HG03060 (cell line): ENCODE measurements at regions not wholly inside any gene's neighbourhood (a gene's known extent, or its start where the extent isn't known, plus 50 kb on each side); places are given as distances from the start of the nearest gene placed in this dataset.

ENCODE experiments used
- ATAC-seq: cut with Tn5 transposase; IDR thresholded peaks from one replicate; pipeline ENCODE4 v1.9.1; 2021; ENCODE audit warnings: low read depth, moderate number of reproducible peaks; ENCODE audit not compliant: unreplicated experiment

- no peak for ATAC-seq
These were observed 607.4 kb upstream of the MIR17HG start for GRCh38 chr13:90740099-90740498.

- ATAC-seq = no peak
These were observed 605.1 kb upstream of the MIR17HG start for GRCh38 chr13:90742381-90742780.

GRCh38 chr13:90746230-90746629 is 601.3 kb upstream of the MIR17HG start:
- ATAC-seq = no peak

GRCh38 chr13:90750021-90750420 is 597.5 kb upstream of the MIR17HG start:
- ATAC-seq = no peak

GRCh38 chr13:90751026-90751425 is 596.5 kb upstream of the MIR17HG start:
- no peak for ATAC-seq

GRCh38 chr13:90752070-90752469 is 595.4 kb upstream of the MIR17HG start:
- no peak for ATAC-seq

GRCh38 chr13:90757127-90757680 is 590.3 kb upstream of the MIR17HG start:
- ATAC-seq = no peak

GRCh38 chr13:90760639-90761038 is 586.8 kb upstream of the MIR17HG start:
- no peak for ATAC-seq

GRCh38 chr13:90763476-90764150 is 583.9 kb upstream of the MIR17HG start:
- ATAC-seq = no peak

GRCh38 chr13:90766386-90766902 is 581.0 kb upstream of the MIR17HG start:
- ATAC-seq = no peak

- no peak for ATAC-seq
These were observed 579.4 kb upstream of the MIR17HG start for GRCh38 chr13:90768116-90768515.

GRCh38 chr13:90769387-90769786 is 578.1 kb upstream of the MIR17HG start:
- no peak for ATAC-seq

- ATAC-seq = no peak
These were observed 577.2 kb upstream of the MIR17HG start for GRCh38 chr13:90770334-90770733.

GRCh38 chr13:90773681-90774080 is 573.8 kb upstream of the MIR17HG start:
- ATAC-seq = no peak

GRCh38 chr13:90776051-90776748 is 571.3 kb upstream of the MIR17HG start:
- ATAC-seq = no peak

GRCh38 chr13:90783273-90783672 is 564.2 kb upstream of the MIR17HG start:
- ATAC-seq = no peak

GRCh38 chr13:90787007-90787406 is 560.5 kb upstream of the MIR17HG start:
- ATAC-seq = no peak

GRCh38 chr13:90792335-90792734 is 555.2 kb upstream of the MIR17HG start:
- no peak for ATAC-seq

- no peak for ATAC-seq
These were observed 554.1 kb upstream of the MIR17HG start for GRCh38 chr13:90793261-90793820.

GRCh38 chr13:90796474-90796873 is 551.0 kb upstream of the MIR17HG start:
- ATAC-seq = no peak

- no peak for ATAC-seq
These were observed 550.2 kb upstream of the MIR17HG start for GRCh38 chr13:90797335-90797734.
